ENCODE measurements at regions not wholly inside any gene's neighbourhood (a gene's known extent, or its start where the extent isn't known, plus 50 kb on each side); places are given as distances from the start of the nearest gene placed in this dataset.
"Not testable (repeated sequence)": the region's sequence is repeated elsewhere in the genome, so short reads cannot be mapped to it uniquely, and the experiment has no call there.

GRCh38 chr2:104976603-104977120 lies 61.2 kb upstream of the MRPS9 start:
- peak; percentile 50 for DNase-seq (ENCODE audit: low read depth, low spot score)

GRCh38 chr2:104977958-104978357 lies 59.9 kb upstream of the MRPS9 start:
- no peak for DNase-seq (ENCODE audit: low read depth, low spot score)

- DNase-seq (ENCODE audit: low read depth, low spot score), result not testable (repeated sequence)
Measured at GRCh38 chr2:104979786-104980185, 58.1 kb upstream of the MRPS9 start.

GRCh38 chr2:104982111-104982510 lies 55.8 kb upstream of the MRPS9 start:
- DNase-seq (ENCODE audit: low read depth, low spot score), result no peak
